Heart left ventricle (tissue), 16 donors: ENCODE measurements at regions not wholly inside any gene's neighbourhood (a gene's known extent, or its start where the extent isn't known, plus 50 kb on each side); places are given as distances from the start of the nearest gene placed in this dataset.

ENCODE experiments used
- ATAC-seq, 4 donors: fragments of 200-7000 bp; cut with Tn5 transposase; one replicate each; pipeline ENCODE4 v1.9.1; 2020 to 2022; ENCODE audit warnings: moderate library complexity in 4 of 4, mild to moderate bottlenecking in 3 of 4, moderate number of reproducible peaks in 1 of 4
- DNase-seq, 5 donors: peaks; one replicate each; pipeline ENCODE4 v3.0.0-alpha.2; 2020
- H3K27ac ChIP-seq, 12 donors: fragments of 200-600 bp; sonication (generic) in 4 of 12; one replicate each; pipeline versions ENCODE4 v1.5.0 to v1.8.0; 2016 to 2022; ENCODE audit warnings: mild to moderate bottlenecking in 2 of 12
- H3K27me3 ChIP-seq, 9 donors: fragments of 200-600 bp; sonication (generic) in 2 of 9; one replicate each; pipeline versions ENCODE4 v1.5.1 to v1.8.0; 2016 to 2022; ENCODE audit warnings: mild to moderate bottlenecking in 3 of 9
- H3K36me3 ChIP-seq, 9 donors: fragments of 200-600 bp; sonication (generic) in 2 of 9; one replicate each; pipeline versions ENCODE4 v1.5.0 to v1.8.0; 2018 to 2022; ENCODE audit warnings: mild to moderate bottlenecking in 2 of 9
- H3K4me1 ChIP-seq, 12 donors: fragments of 200-600 bp; sonication (generic) in 4 of 12; one replicate each; pipeline versions ENCODE4 v1.5.0 to v1.8.0; 2016 to 2022; ENCODE audit warnings: mild to moderate bottlenecking in 3 of 12
- H3K4me3 ChIP-seq, 12 donors: fragments of 200-600 bp; sonication (generic) in 4 of 12; one replicate each; pipeline versions ENCODE4 v1.5.0 to v1.8.0; 2017 to 2022; ENCODE audit warnings: mild to moderate bottlenecking in 9 of 12, moderate library complexity in 4 of 12
- H3K9me3 ChIP-seq, 12 donors: fragments of 200-600 bp; sonication (generic) in 4 of 12; one replicate each; pipeline versions ENCODE4 v1.5.0 to v1.8.0; 2016 to 2022; ENCODE audit warnings: mild to moderate bottlenecking in 1 of 12
- POLR2A ChIP-seq, 2 donors: fragments of 450-650 bp; IDR thresholded peaks; one replicate each; pipeline ENCODE4 v1.6.1; 2017; ENCODE audit warnings: antibody characterized with exemption in 2 of 2, mild to moderate bottlenecking in 2 of 2, moderate library complexity in 2 of 2
- WGBS, 4 donors: extraction: QIAGEN DNeasy Blood & Tissue Kit in 2 of 4; methylation state at CpG; one replicate each; pipeline versions ENCODE4 v1.1.5 to v1.1.7; 2013 to 2018; 5-methylcytosine and 5-hydroxymethylcytosine counted together
- intact Hi-C, 10 donors: fragments of 100-400 bp; cut with DNase I; formaldehyde crosslinking; loops; one replicate each; pipeline versions ENCODE4 v1.11.1 to v1.14.2; 2022
- TF ChIP-seq, protein P1 (sequence below), 12 donors: fragments of 200-600 bp; sonication (generic) in 4 of 12; IDR thresholded peaks; one replicate each; pipeline versions ENCODE4 v1.5.0 to v1.8.0; 2018 to 2022; ENCODE audit warnings: antibody characterized with exemption in 12 of 12, mild to moderate bottlenecking in 5 of 12
- donor health status: ischemic (EF 13 %, LVEDD 7.1; RV severe dilation, severe dysfunction).
- donor health status: healthy with polysubstance abuse.
- donor health status: DM: no; HTN: yes; CAD: no.
- donor health status: DM: no; HTN: no; CAD: no.
- donor health status: ischemic (EF 25% LVEDD 6.9; RV normal size, moderate dysfunction).
- donor health status: ischemic (EF 25% LVEDD 5.7; RV mildly dilated, moderate dysfunction).
- donor health status: healthy.
- donor health status: DM: yes; HTN: yes; CAD: no.
- donor health status: ischemic (EF 35%, LVEDD 5.7; RV mildly dilated, moderate dysfunction).
- donor health status: nonischemic (EF 11% LVEDD 7.7; RV severe dilation, severe dysfunction).
- donor health status: DM: yes; HTN: yes; CAD: no.
- donor health status: PGD.
- donor health status: ischemic (EF 29% LVEDD 5.4; RV normal size, mild dysfunction).
- donor health status: nonischemic (EF 23%, LVEDD 6.1; RV moderate dilation, normal function).

DNA sequence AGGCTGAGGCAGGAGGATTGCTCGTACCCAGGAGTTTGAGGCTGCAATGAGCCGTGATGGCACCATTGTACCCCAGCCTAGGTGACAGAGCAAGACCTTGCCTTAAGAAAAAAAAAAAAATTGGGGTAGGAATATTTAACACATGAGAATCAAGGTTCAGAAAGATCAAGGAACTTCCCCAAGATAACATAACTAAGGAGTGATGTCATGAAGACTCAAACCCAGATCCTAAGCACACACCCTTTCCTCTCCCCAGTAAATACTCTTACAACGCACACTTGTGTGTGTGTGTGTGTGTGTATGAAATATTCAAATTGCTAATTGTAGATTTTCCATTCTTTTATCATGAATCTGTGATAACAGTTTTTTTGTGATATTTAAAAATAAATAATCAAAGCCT is 90.6 kb upstream of the NUDT4 start:
- intact Hi-C loops: no loop called here
- H3K27ac ChIP-seq: no peak overlapping the region

DNA sequence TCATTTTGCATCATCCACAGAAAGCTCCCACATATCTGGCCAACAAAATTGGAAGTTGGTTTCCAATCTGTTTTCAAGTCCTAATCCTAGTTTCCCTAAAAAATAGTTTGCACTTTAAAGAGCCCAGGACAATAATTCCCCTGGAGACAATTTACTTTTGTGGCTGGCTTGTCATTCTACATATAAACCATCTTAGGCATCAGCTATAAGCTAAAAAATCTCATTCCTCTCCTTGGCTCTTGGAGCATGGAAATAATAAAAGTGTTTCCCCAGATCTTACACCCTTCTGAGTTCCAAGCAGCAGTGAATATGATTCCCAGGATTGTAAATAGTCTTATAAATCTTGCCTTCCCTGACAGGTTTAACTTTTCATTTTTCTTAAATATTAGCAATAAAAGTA is 89.1 kb upstream of the NUDT4 start:
- H3K4me3 ChIP-seq: no peak overlapping the region
- no peaks in the 10 kb centered on the region for H3K9me3 ChIP-seq
- DNase-seq: no peak
- TF ChIP-seq, protein P1, sequence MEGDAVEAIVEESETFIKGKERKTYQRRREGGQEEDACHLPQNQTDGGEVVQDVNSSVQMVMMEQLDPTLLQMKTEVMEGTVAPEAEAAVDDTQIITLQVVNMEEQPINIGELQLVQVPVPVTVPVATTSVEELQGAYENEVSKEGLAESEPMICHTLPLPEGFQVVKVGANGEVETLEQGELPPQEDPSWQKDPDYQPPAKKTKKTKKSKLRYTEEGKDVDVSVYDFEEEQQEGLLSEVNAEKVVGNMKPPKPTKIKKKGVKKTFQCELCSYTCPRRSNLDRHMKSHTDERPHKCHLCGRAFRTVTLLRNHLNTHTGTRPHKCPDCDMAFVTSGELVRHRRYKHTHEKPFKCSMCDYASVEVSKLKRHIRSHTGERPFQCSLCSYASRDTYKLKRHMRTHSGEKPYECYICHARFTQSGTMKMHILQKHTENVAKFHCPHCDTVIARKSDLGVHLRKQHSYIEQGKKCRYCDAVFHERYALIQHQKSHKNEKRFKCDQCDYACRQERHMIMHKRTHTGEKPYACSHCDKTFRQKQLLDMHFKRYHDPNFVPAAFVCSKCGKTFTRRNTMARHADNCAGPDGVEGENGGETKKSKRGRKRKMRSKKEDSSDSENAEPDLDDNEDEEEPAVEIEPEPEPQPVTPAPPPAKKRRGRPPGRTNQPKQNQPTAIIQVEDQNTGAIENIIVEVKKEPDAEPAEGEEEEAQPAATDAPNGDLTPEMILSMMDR (IDR thresholded peaks at IDR 0.05): no peak
- TF ChIP-seq POLR2A (IDR thresholded peaks at IDR 0.05): no peak
- H3K4me1 ChIP-seq: peaks cover 0 to 10% (median 4%) of the 10 kb centered on the region in 12 donors
- H3K36me3 ChIP-seq: no peaks in the 10 kb centered on the region
- no peak for ATAC-seq
- peak overlapping the region in 2 of 12 donors; percentile 3 to 19 for H3K27ac ChIP-seq
- intact Hi-C loops: no loop called here
- H3K27me3 ChIP-seq: no peaks in the 10 kb centered on the region

More for the DNA sequence above, 90.6 kb upstream of the NUDT4 start:
- Histone ChIP-seq H3K4me1 (no peaks in the 10 kb centered on the region), H3K9me3 (no peaks in the 10 kb centered on the region), H3K27me3 (no peaks in the 10 kb centered on the region), H3K4me3 (no peak overlapping the region), H3K36me3 (no peaks in the 10 kb centered on the region)
- no peak for TF ChIP-seq POLR2A (IDR thresholded peaks at IDR 0.05)
- TF ChIP-seq, protein P1 (IDR thresholded peaks at IDR 0.05): no peak
- DNase-seq: no peak
- 71 to 88% (median 84%) methylated on average over 3 of the region's 3 CpGs for whole genome bisulfite sequencing, 4 donors
- ATAC-seq: no peak

DNA sequence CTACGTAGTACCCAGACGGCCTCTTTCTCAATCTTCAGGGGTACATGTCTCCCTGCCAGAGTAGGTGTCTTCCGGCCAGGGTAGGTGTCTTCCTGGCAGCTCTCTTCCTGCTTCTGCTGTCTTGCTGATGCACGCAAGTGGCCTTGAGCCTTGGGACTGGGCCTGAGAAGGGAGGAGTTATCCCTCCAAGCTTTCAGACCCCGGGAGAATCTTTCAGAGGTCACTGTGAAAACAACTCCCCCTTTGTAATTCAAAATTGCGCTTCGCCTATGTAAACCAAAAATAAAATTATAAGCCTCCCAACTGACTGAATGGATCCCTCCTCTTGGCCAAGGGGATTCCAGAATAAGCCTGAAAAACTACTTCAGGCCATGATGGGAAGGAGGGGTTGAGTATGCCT is 87.3 kb upstream of the NUDT4 start:
- Histone ChIP-seq H3K9me3 (no peaks in the 10 kb centered on the region), H3K27ac (no peak overlapping the region), H3K27me3 (no peaks in the 10 kb centered on the region), H3K4me1 (peaks cover 0 to 10% (median 4%) of the 10 kb centered on the region in 12 donors), H3K36me3 (no peaks in the 10 kb centered on the region), H3K4me3 (no peak overlapping the region)
- no peak for DNase-seq
- 75 to 90% (median 82%) methylated on average over 7 of the region's 7 CpGs for WGBS, 4 donors
- TF ChIP-seq, protein P1 (IDR thresholded peaks at IDR 0.05): no peak
- TF ChIP-seq POLR2A (IDR thresholded peaks at IDR 0.05): no peak
- no peak for ATAC-seq
- intact Hi-C loops: loop anchor here in 2 of 10 donors (2.0 to 10.0 kb wide), 3 partner anchors 22 to 156 kb away; no protein-coding TSS in a partner anchor

DNA sequence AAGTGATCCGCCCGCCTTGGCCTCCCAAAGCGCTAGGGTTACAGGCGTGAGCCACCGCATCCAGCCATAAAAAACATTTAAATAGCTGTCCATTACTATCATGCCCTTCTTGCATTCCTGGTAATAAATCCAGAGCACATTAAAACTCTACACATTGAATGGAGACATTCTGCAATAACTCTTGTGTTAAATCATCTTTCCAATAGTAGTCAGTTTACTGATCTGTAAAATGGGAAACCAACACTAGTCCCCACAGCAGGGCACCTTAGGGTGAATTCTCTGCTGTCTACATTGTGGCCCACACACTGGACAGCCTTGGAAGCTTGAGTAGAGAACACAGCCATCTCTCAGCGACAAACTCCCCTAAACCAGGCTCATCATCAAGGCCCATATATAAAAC is 85.5 kb upstream of the NUDT4 start:
- WGBS, 4 donors: 95 to 99% (median 97%) methylated on average over 6 of the region's 6 CpGs

More for the DNA sequence above, 85.5 kb upstream of the NUDT4 start:
- intact Hi-C loops: loop anchor here in 2 of 10 donors (10.0 kb wide), 2 partner anchors 117 to 157 kb away; no protein-coding TSS in a partner anchor
- Histone ChIP-seq H3K27me3 (no peaks in the 10 kb centered on the region), H3K27ac (no peak overlapping the region), H3K4me3 (no peak overlapping the region), H3K9me3 (no peaks in the 10 kb centered on the region), H3K36me3 (no peaks in the 10 kb centered on the region), H3K4me1 (peaks cover 0 to 10% (median 4%) of the 10 kb centered on the region in 12 donors)
- ATAC-seq (no peak), DNase-seq (no peak)
- no peak for TF ChIP-seq POLR2A (IDR thresholded peaks at IDR 0.05)
- TF ChIP-seq, protein P1 (IDR thresholded peaks at IDR 0.05): no peak
